ENCODE measurements at regions not wholly inside any gene's neighbourhood (a gene's known extent, or its start where the extent isn't known, plus 50 kb on each side); places are given as distances from the start of the nearest gene placed in this dataset.

GRCh38 chr1:55426156-55426555 is 211.0 kb upstream of the USP24 start:
- Histone ChIP-seq H3K79me1 (ENCODE audit: low read depth, low read length) (no peaks in the 10 kb centered on the region), H3K14ac (ENCODE audit: insufficient read length) (no peak overlapping the region), H3K9me3 (ENCODE audit: insufficient read depth in 2 of 2, low read depth in 1 of 2, low read length in 1 of 2) (no peaks in the 10 kb centered on the region), H3K23ac (ENCODE audit: insufficient read length) (no peak overlapping the region), H2AK5ac (ENCODE audit: low read depth, low read length) (no peak overlapping the region), H3K79me2 (ENCODE audit: control insufficient read depth in 1 of 2, insufficient read depth in 2 of 2, low read length in 2 of 2) (no peaks in the 10 kb centered on the region), H3K36me3 (ENCODE audit: control insufficient read depth in 2 of 4, insufficient read depth in 4 of 4, low read length in 3 of 4) (no peaks in the 10 kb centered on the region), H2BK15ac (ENCODE audit: low read length) (no peak overlapping the region), H4K8ac (ENCODE audit: extremely low read depth, insufficient read depth, low read length) (no peak overlapping the region), H2BK20ac (ENCODE audit: low read length) (no peak overlapping the region), H3K27ac (ENCODE audit: low read depth, low read length) (no peak overlapping the region), H3K18ac (ENCODE audit: extremely low read depth, low read length) (no peak overlapping the region), H4K91ac (replicated peaks; ENCODE audit: insufficient read length, low read length) (no peak overlapping the region), H3K27me3 (replicated peaks in 1 of 4; ENCODE audit: control insufficient read depth in 3 of 4, extremely low read depth in 1 of 4, insufficient read depth in 3 of 4, low read length in 3 of 4) (no peaks in the 10 kb centered on the region), H3K9ac (replicated peaks in 1 of 4; ENCODE audit: extremely low read depth in 1 of 4, low read depth in 3 of 4, low read length in 3 of 4) (no peak overlapping the region), H2AFZ (ENCODE audit: low read length) (no peak overlapping the region), H2BK12ac (ENCODE audit: low read depth, low read length) (no peak overlapping the region), H3K4me1 (replicated peaks in 1 of 4; ENCODE audit: control insufficient read depth in 3 of 4, insufficient read depth in 4 of 4, low read length in 3 of 4) (peaks cover 0 to 3% (median 0%) of the 10 kb centered on the region in 4 experiments; a peak in 1 of 7 replicates), H3K4me3 (ENCODE audit: extremely low read depth in 1 of 4, insufficient read depth in 2 of 4, low read depth in 3 of 4, low read length in 4 of 4) (no peak overlapping the region), H2BK5ac (ENCODE audit: low read depth, low read length) (no peak overlapping the region), H3K4me2 (ENCODE audit: insufficient read depth in 1 of 2, low read depth in 2 of 2, low read length in 2 of 2) (no peak overlapping the region), H4K20me1 (replicated peaks in 1 of 2; ENCODE audit: control insufficient read depth in 1 of 2, insufficient read depth in 2 of 2, low read length in 2 of 2) (no peaks in the 10 kb centered on the region), H4K5ac (ENCODE audit: insufficient read length, low read depth, low read length) (no peak overlapping the region), H3K56ac (replicated peaks; ENCODE audit: insufficient read length, low read depth, low read length) (no peak overlapping the region), H3K23me2 (ENCODE audit: low read depth, low read length) (no peaks in the 10 kb centered on the region), H2BK120ac (replicated peaks; ENCODE audit: low read depth, low read length) (no peak overlapping the region), H3K4ac (replicated peaks; ENCODE audit: insufficient read length, low read depth, low read length) (no peak overlapping the region)
- DNase-seq (ENCODE audit: low read depth in 1 of 2, low spot score in 2 of 2) (no peak), FAIRE-seq (no peak)
- WGBS, 2 experiments (ENCODE audit: extremely low coverage in 1 of 2, insufficient coverage in 1 of 2, insufficient read length in 1 of 2, insufficient replicate concordance in 2 of 2, low coverage in 1 of 2, low lambda C conversion rate in 2 of 2, missing lambda C conversion rate in 1 of 2): 93% methylated on average over 5 of the region's 5 CpGs; no CpG with 5 or more reads in 1 of the 2 experiments
- TF ChIP-seq HDAC6 (IDR thresholded peaks at IDR 0.05; ENCODE audit: low read depth, low read length) (no peak), CTBP2 (IDR thresholded peaks at IDR 0.05; ENCODE audit: borderline replicate concordance, insufficient read depth, insufficient read length, low read length) (no peak), MAFK (IDR thresholded peaks at IDR 0.05; ENCODE audit: low read depth, low read length) (no peak), USF2 (IDR thresholded peaks at IDR 0.05; ENCODE audit: low read length) (no peak)
- TF ChIP-seq, protein P1, sequence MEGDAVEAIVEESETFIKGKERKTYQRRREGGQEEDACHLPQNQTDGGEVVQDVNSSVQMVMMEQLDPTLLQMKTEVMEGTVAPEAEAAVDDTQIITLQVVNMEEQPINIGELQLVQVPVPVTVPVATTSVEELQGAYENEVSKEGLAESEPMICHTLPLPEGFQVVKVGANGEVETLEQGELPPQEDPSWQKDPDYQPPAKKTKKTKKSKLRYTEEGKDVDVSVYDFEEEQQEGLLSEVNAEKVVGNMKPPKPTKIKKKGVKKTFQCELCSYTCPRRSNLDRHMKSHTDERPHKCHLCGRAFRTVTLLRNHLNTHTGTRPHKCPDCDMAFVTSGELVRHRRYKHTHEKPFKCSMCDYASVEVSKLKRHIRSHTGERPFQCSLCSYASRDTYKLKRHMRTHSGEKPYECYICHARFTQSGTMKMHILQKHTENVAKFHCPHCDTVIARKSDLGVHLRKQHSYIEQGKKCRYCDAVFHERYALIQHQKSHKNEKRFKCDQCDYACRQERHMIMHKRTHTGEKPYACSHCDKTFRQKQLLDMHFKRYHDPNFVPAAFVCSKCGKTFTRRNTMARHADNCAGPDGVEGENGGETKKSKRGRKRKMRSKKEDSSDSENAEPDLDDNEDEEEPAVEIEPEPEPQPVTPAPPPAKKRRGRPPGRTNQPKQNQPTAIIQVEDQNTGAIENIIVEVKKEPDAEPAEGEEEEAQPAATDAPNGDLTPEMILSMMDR (IDR thresholded peaks at IDR 0.05; ENCODE audit: control extremely low read depth in 1 of 3, insufficient read depth in 1 of 3, low read depth in 1 of 3, low read length in 3 of 3): no peak
- CTCF ChIA-PET (ENCODE audit: partially characterized antibody): interaction anchor here (0.7 to 1.6 kb wide), 4 partner anchors 12 to 50 kb away, joined by 4 to 5 read pairs (median 4); no protein-coding TSS in a partner anchor
- POLR2A ChIA-PET (ENCODE audit: partially characterized antibody): no interaction called here
